Parathyroid adenoma (tissue), 2 donors: ENCODE measurements at regions not wholly inside any gene's neighbourhood (a gene's known extent, or its start where the extent isn't known, plus 50 kb on each side); places are given as distances from the start of the nearest gene placed in this dataset.

Experiments
- H2AFZ ChIP-seq: fragments of 300-600 bp; sonication (generic); one replicate; pipeline ENCODE4 v1.7.0; 2017; ENCODE audit warnings: antibody characterized with exemption, mild to moderate bottlenecking
- H3K27ac ChIP-seq: fragments of 300-600 bp; sonication (generic); one replicate; pipeline ENCODE4 v1.7.0; 2017
- H3K27me3 ChIP-seq: fragments of 300-600 bp; sonication (generic); one replicate; pipeline ENCODE4 v1.7.0; 2017; ENCODE audit warnings: low read length; ENCODE audit not compliant: control insufficient read depth, insufficient read depth
- H3K36me3 ChIP-seq: fragments of 300-600 bp; sonication (generic); one replicate; pipeline ENCODE4 v1.7.0; 2017; ENCODE audit warnings: low read length; ENCODE audit not compliant: control insufficient read depth, insufficient read depth
- H3K4me1 ChIP-seq: fragments of 300-600 bp; sonication (generic); one replicate; pipeline ENCODE4 v1.7.0; 2017; ENCODE audit warnings: control low read depth
- H3K4me2 ChIP-seq: fragments of 300-600 bp; sonication (generic); one replicate; pipeline ENCODE4 v1.7.0; 2017; ENCODE audit warnings: low read length
- H3K4me3 ChIP-seq: fragments of 300-600 bp; sonication (generic); one replicate; pipeline ENCODE4 v1.7.0; 2017; ENCODE audit warnings: low read depth, low read length
- H3K79me2 ChIP-seq: fragments of 300-600 bp; sonication (generic); one replicate; pipeline ENCODE4 v1.7.0; 2017; ENCODE audit warnings: control low read depth
- H3K9ac ChIP-seq: fragments of 300-600 bp; sonication (generic); one replicate; pipeline ENCODE4 v1.7.0; 2017; ENCODE audit warnings: mild to moderate bottlenecking
- H3K9me3 ChIP-seq: fragments of 300-600 bp; sonication (generic); one replicate; pipeline ENCODE4 v1.7.0; 2017; ENCODE audit warnings: low read length; ENCODE audit not compliant: control insufficient read depth
- TF ChIP-seq, protein P1 (sequence below): fragments of 300-600 bp; sonication (generic); IDR thresholded peaks from one replicate; pipeline ENCODE4 v1.7.0; 2017; ENCODE audit warnings: antibody characterized with exemption, mild to moderate bottlenecking
- donor health status: primary hyperparathyroidism.

DNA sequence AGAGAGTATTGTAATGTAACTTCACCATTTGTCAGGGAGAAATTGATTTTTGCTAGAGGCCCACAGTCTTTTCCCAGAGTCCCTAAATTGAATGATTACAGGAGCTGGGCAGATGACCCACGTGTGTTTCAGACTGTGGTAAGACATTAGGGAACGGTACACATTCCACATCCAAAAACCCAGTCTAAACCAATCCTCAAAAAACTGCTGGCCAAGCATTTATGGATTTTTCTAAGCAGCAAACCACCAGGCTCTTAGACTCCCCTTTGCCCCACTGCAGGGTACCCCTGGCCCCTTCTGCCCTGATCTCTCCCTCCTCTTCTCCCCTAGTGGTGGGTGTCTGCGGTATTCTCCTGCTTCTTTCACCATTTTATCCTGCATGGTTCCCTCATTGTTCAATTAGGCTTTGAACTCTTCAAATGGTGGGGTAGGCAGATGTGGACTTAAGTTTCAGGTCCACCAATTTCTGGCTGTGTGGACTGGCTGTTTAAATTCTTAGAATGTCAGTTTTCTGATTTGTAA lies 135.5 kb upstream of the SORCS3 start:
- H2AFZ ChIP-seq: no peak overlapping the region
- no peak overlapping the region for H3K4me2 ChIP-seq
- no peak overlapping the region for H3K27ac ChIP-seq
- H3K79me2 ChIP-seq: no peaks in the 10 kb centered on the region
- TF ChIP-seq, protein P1, sequence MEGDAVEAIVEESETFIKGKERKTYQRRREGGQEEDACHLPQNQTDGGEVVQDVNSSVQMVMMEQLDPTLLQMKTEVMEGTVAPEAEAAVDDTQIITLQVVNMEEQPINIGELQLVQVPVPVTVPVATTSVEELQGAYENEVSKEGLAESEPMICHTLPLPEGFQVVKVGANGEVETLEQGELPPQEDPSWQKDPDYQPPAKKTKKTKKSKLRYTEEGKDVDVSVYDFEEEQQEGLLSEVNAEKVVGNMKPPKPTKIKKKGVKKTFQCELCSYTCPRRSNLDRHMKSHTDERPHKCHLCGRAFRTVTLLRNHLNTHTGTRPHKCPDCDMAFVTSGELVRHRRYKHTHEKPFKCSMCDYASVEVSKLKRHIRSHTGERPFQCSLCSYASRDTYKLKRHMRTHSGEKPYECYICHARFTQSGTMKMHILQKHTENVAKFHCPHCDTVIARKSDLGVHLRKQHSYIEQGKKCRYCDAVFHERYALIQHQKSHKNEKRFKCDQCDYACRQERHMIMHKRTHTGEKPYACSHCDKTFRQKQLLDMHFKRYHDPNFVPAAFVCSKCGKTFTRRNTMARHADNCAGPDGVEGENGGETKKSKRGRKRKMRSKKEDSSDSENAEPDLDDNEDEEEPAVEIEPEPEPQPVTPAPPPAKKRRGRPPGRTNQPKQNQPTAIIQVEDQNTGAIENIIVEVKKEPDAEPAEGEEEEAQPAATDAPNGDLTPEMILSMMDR: no peak
- H3K27me3 ChIP-seq: no peaks in the 10 kb centered on the region
- H3K36me3 ChIP-seq: no peaks in the 10 kb centered on the region
- no peaks in the 10 kb centered on the region for H3K4me1 ChIP-seq
- H3K9ac ChIP-seq: no peak overlapping the region
- no peaks in the 10 kb centered on the region for H3K9me3 ChIP-seq
- H3K4me3 ChIP-seq: no peak overlapping the region

- TF ChIP-seq, protein P1: no peak
- no peak overlapping the region for H3K9ac ChIP-seq
- H2AFZ ChIP-seq: no peak overlapping the region
Observed at GRCh38 chr10:104509981-104510380, 131.1 kb upstream of the SORCS3 start.

DNA sequence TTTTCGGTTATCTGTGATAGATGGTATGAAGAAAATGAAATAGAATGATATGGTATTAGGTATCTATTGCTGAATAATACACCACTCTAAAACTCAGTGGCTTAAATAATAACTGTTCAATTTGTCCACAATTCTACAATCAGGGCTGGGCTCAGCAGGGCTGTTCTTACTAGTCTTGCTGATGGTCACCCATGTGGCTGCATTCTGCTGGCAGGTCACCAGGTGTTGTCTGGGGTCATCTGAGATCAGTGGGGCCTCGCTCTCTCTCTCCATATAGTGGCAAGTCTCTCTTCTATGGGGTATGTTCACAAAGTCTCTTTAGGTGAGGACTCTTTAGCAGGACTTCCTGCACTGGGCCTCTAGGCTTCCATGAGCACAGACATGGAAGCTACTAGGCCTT lies 130.4 kb upstream of the SORCS3 start:
- Histone ChIP-seq H3K36me3 (no peaks in the 10 kb centered on the region), H3K27me3 (no peaks in the 10 kb centered on the region), H3K4me3 (no peak overlapping the region), H3K9me3 (no peaks in the 10 kb centered on the region), H3K4me2 (no peak overlapping the region), H3K9ac (no peak overlapping the region), H3K4me1 (no peaks in the 10 kb centered on the region), H2AFZ (no peak overlapping the region), H3K27ac (no peak overlapping the region), H3K79me2 (no peaks in the 10 kb centered on the region)
- TF ChIP-seq, protein P1: no peak

More at GRCh38 chr10:104509981-104510380, 131.1 kb upstream of the SORCS3 start:
- Histone ChIP-seq H3K27me3 (no peaks in the 10 kb centered on the region), H3K9me3 (no peaks in the 10 kb centered on the region), H3K4me1 (no peaks in the 10 kb centered on the region), H3K36me3 (no peaks in the 10 kb centered on the region), H3K4me3 (no peak overlapping the region), H3K4me2 (no peak overlapping the region), H3K27ac (no peak overlapping the region), H3K79me2 (no peaks in the 10 kb centered on the region)

- H3K27ac ChIP-seq: no peak overlapping the region
- no peaks in the 10 kb centered on the region for H3K4me1 ChIP-seq
- H3K4me2 ChIP-seq: no peak overlapping the region
- no peaks in the 10 kb centered on the region for H3K27me3 ChIP-seq
- TF ChIP-seq, protein P1: no peak
- H3K36me3 ChIP-seq: no peaks in the 10 kb centered on the region
- no peak overlapping the region for H2AFZ ChIP-seq
- no peak overlapping the region for H3K4me3 ChIP-seq
- H3K9ac ChIP-seq: no peak overlapping the region
- no peaks in the 10 kb centered on the region for H3K9me3 ChIP-seq
- no peaks in the 10 kb centered on the region for H3K79me2 ChIP-seq
Observed at GRCh38 chr10:104512800-104513199, 128.3 kb upstream of the SORCS3 start.

GRCh38 chr10:104515678-104516199 lies 125.4 kb upstream of the SORCS3 start:
- no peak overlapping the region for H3K4me2 ChIP-seq
- H3K79me2 ChIP-seq: no peaks in the 10 kb centered on the region
- TF ChIP-seq, protein P1: no peak
- H3K9me3 ChIP-seq: no peaks in the 10 kb centered on the region
- H3K36me3 ChIP-seq: no peaks in the 10 kb centered on the region
- H3K4me1 ChIP-seq: peaks cover 3% of the 10 kb centered on the region
- no peaks in the 10 kb centered on the region for H3K27me3 ChIP-seq
- no peak overlapping the region for H3K9ac ChIP-seq
- H3K4me3 ChIP-seq: no peak overlapping the region
- no peak overlapping the region for H3K27ac ChIP-seq
- no peak overlapping the region for H2AFZ ChIP-seq
